Esophagus muscularis mucosa (tissue), 4 donors: ENCODE measurements at regions not wholly inside any gene's neighbourhood (a gene's known extent, or its start where the extent isn't known, plus 50 kb on each side); places are given as distances from the start of the nearest gene placed in this dataset.

Experiments used
- DNase-seq: peaks from one replicate; pipeline ENCODE4 v3.0.0-alpha.2; 2017; ENCODE audit errors: extremely low spot score
- H3K27ac ChIP-seq, 4 donors: fragments of 200-600 bp; sonication (generic); replicated peaks in 1 of 4; 1 replicate in 3 of 4; 2 replicates in 1 of 4; pipeline ENCODE4 v1.5.1; 2016 to 2019; ENCODE audit warnings: mild to moderate bottlenecking in 1 of 4
- H3K27me3 ChIP-seq, 4 donors: fragments of 200-600 bp; sonication (generic); one replicate each; pipeline versions ENCODE4 v1.5.1 to v1.6.0; 2016 to 2019
- H3K36me3 ChIP-seq, 4 donors: fragments of 200-600 bp; sonication (generic); one replicate each; pipeline ENCODE4 v1.5.1; 2016 to 2019
- H3K4me1 ChIP-seq, 4 donors: fragments of 200-600 bp; sonication (generic); one replicate each; pipeline ENCODE4 v1.5.1; 2016 to 2019
- H3K4me3 ChIP-seq, 4 donors: fragments of 200-600 bp; sonication (generic); 1 replicate in 2 of 4; 2 replicates in 2 of 4; pipeline ENCODE4 v1.5.1; 2016 to 2019; ENCODE audit warnings: mild to moderate bottlenecking in 4 of 4, moderate library complexity in 1 of 4
- H3K9me3 ChIP-seq, 4 donors: fragments of 200-600 bp; sonication (generic); 1 replicate in 3 of 4; 2 replicates in 1 of 4; pipeline ENCODE4 v1.5.1; 2016 to 2019
- CTCF ChIP-seq, 3 experiments: fragments of 200-600 bp in 2 of 3; fragments of 450-650 bp in 1 of 3; sonication (generic) in 2 of 3; IDR thresholded peaks; one replicate each; pipeline ENCODE4 v1.5.1; 2017 to 2019; ENCODE audit warnings: antibody characterized with exemption in 3 of 3, mild to moderate bottlenecking in 2 of 3, moderate library complexity in 1 of 3
- EP300 ChIP-seq: sonication (generic); formaldehyde crosslinking; IDR thresholded peaks from one replicate; pipeline ENCODE4 v1.6.1; 2017; ENCODE audit warnings: antibody characterized with exemption
- POLR2A ChIP-seq: fragments of 450-650 bp; IDR thresholded peaks from one replicate; pipeline ENCODE4 v1.6.1; 2017; ENCODE audit warnings: antibody characterized with exemption, moderate library complexity, mild to moderate bottlenecking, low read depth
- POLR2AphosphoS5 ChIP-seq, 2 donors: sonication (generic); formaldehyde crosslinking; IDR thresholded peaks; one replicate each; pipeline ENCODE4 v1.6.1; 2017; ENCODE audit warnings: antibody characterized with exemption in 2 of 2
- WGBS: methylation state at CpG from one replicate; pipeline ENCODE4 v1.1.5; 2018; 5-methylcytosine and 5-hydroxymethylcytosine counted together
- intact Hi-C: fragments of 100-400 bp; cut with DNase I; formaldehyde crosslinking; loops from one replicate; pipeline ENCODE4 v1.15.1; 2023

GRCh38 chr11:80569832-80570231 is 1129.0 kb upstream of the TENM4 start:
- TF ChIP-seq CTCF (IDR thresholded peaks at IDR 0.05): no peak
- TF ChIP-seq EP300: no peak
- no peak for TF ChIP-seq POLR2A
- TF ChIP-seq POLR2AphosphoS5 (IDR thresholded peaks at IDR 0.05): no peak
- 84% methylated on average over 2 of the region's 2 CpGs for WGBS
- H3K27ac ChIP-seq: no peak overlapping the region
- H3K36me3 ChIP-seq: no peaks in the 10 kb centered on the region
- no peaks in the 10 kb centered on the region for H3K9me3 ChIP-seq
- intact Hi-C loops: no loop called here
- DNase-seq: no peak
- no peak overlapping the region for H3K4me3 ChIP-seq
- no peaks in the 10 kb centered on the region for H3K4me1 ChIP-seq
- H3K27me3 ChIP-seq: no peaks in the 10 kb centered on the region

- Histone ChIP-seq H3K36me3 (no peaks in the 10 kb centered on the region), H3K4me1 (no peaks in the 10 kb centered on the region), H3K27ac (no peak overlapping the region), H3K9me3 (no peaks in the 10 kb centered on the region), H3K4me3 (no peak overlapping the region), H3K27me3 (no peaks in the 10 kb centered on the region)
- DNase-seq: no peak
- TF ChIP-seq CTCF (IDR thresholded peaks at IDR 0.05) (no peak), POLR2A (no peak), EP300 (no peak), POLR2AphosphoS5 (IDR thresholded peaks at IDR 0.05) (no peak)
- WGBS: 73% methylated on average over 5 of the region's 5 CpGs
- intact Hi-C loops: no loop called here
Observed at GRCh38 chr11:80565231-80565630, 1124.4 kb upstream of the TENM4 start.

GRCh38 chr11:80562523-80563125 is 1121.8 kb upstream of the TENM4 start:
- Histone ChIP-seq H3K4me1 (no peaks in the 10 kb centered on the region), H3K27me3 (no peaks in the 10 kb centered on the region), H3K9me3 (no peaks in the 10 kb centered on the region), H3K27ac (no peak overlapping the region), H3K36me3 (no peaks in the 10 kb centered on the region), H3K4me3 (no peak overlapping the region)
- 16% methylated on average over 4 of the region's 4 CpGs for WGBS
- TF ChIP-seq POLR2A (no peak), CTCF (IDR thresholded peaks at IDR 0.05) (no peak), EP300 (no peak), POLR2AphosphoS5 (IDR thresholded peaks at IDR 0.05) (no peak)
- no peak for DNase-seq
- intact Hi-C loops: no loop called here

GRCh38 chr11:80559942-80560341 is 1119.1 kb upstream of the TENM4 start:
- DNase-seq: no peak
- Histone ChIP-seq H3K27ac (no peak overlapping the region), H3K36me3 (no peaks in the 10 kb centered on the region), H3K4me1 (no peaks in the 10 kb centered on the region), H3K9me3 (no peaks in the 10 kb centered on the region), H3K4me3 (no peak overlapping the region), H3K27me3 (no peaks in the 10 kb centered on the region)
- TF ChIP-seq CTCF (IDR thresholded peaks at IDR 0.05) (no peak), EP300 (no peak), POLR2A (no peak), POLR2AphosphoS5 (IDR thresholded peaks at IDR 0.05) (no peak)
- intact Hi-C loops: no loop called here
- 89% methylated on average over 2 of the region's 2 CpGs for WGBS

- 73% methylated on average over 2 of the region's 2 CpGs for WGBS
- Histone ChIP-seq H3K36me3 (no peaks in the 10 kb centered on the region), H3K4me1 (no peaks in the 10 kb centered on the region), H3K4me3 (no peak overlapping the region), H3K27ac (no peak overlapping the region), H3K9me3 (no peaks in the 10 kb centered on the region), H3K27me3 (no peaks in the 10 kb centered on the region)
- TF ChIP-seq POLR2A (no peak), POLR2AphosphoS5 (IDR thresholded peaks at IDR 0.05) (no peak)
- no peak for DNase-seq
- intact Hi-C loops: no loop called here
Observed at GRCh38 chr11:80553565-80553964, 1112.7 kb upstream of the TENM4 start.
